NCI-H2196 (cell line): ENCODE measurements at regions not wholly inside any gene's neighbourhood (a gene's known extent, or its start where the extent isn't known, plus 50 kb on each side); places are given as distances from the start of the nearest gene placed in this dataset.
A peak's percentile ranks its signal among the peaks of the same experiment; 100 is the strongest.
"Not testable (repeated sequence)": the region's sequence is repeated elsewhere in the genome, so short reads cannot be mapped to it uniquely, and the experiment has no call there.

Experiments
- DNase-seq: peaks from one replicate; lab custom pipeline; 2025; ENCODE audit not compliant: unreplicated experiment; lab: John Stamatoyannopoulos, UW

DNA sequence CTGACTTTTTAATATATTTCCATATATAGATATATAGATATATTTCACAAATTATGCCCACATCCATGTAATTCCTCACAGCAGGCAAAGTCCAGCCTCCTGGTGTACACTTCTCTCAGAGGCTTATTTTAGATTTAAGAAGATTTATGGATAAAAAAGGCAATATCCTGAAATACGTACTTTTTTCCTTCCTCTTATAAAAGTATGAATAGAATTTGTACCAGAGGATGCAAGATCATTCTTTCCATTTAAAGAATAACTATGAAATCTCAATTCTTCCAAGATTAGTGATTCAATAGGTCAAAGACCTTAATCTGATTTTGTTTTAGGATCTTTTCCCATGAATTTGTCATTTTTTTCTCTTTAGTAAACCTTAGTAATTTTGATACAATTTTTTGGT, 597.9 kb upstream of the TBL1XR1 start:
- no peak for DNase-seq

DNA sequence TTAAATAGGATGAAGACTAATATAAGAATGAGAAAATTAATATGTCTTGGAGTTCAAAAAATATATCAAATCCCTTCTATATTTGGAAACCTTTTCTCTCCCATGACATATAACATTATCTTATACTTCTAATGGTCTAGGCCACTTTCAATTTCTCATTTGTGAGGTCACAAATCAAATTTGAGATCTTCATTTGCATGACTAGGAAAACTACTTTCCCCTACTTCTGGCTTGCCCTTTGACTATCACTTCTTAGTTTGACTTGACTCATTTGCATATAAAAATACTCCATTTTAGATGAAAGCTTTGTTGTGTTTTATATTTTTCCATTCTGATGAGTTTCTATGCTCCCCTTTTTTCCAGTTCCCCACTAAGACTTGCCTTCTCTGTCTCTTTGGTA, 598.6 kb upstream of the TBL1XR1 start:
- DNase-seq: no peak

DNA sequence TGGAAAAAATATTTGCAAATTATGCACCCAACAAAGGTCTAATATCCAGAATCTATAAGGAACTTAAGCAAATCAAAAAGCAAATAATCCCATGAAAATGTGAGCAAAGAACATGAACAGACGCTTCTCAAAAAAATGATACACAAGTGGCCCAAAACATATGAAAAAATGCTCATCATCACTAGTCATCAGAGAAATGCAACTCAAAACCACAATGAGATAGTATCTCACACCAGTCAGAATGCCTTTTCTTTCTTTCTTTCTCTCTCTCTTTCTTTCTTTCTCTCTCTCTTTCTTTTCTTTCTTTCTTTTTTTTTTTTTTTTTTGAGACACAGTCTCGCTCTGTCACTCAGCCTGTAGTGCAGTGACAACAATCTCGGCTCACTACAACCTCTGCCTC, 602.9 kb upstream of the TBL1XR1 start:
- not testable (repeated sequence) for DNase-seq

DNA sequence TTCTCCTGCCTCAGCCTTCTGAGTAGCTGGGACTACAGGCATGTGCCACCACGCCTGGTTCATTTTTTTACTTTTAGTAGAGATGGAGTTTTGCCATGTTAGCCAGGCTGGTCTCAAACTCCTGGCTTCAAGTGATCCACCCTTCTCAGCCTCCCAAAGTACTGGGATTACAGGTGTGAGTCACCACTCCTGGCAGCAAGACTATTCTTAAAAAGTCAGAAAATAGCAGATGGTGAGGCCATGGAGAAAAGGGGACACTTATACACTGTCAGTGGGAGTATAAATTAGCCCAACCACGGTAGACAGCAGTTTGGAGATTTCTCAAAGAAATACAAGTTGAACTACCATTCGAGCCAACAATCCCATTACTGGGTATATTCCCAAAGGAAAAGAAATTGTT, 603.3 kb upstream of the TBL1XR1 start:
- DNase-seq: no peak

DNA sequence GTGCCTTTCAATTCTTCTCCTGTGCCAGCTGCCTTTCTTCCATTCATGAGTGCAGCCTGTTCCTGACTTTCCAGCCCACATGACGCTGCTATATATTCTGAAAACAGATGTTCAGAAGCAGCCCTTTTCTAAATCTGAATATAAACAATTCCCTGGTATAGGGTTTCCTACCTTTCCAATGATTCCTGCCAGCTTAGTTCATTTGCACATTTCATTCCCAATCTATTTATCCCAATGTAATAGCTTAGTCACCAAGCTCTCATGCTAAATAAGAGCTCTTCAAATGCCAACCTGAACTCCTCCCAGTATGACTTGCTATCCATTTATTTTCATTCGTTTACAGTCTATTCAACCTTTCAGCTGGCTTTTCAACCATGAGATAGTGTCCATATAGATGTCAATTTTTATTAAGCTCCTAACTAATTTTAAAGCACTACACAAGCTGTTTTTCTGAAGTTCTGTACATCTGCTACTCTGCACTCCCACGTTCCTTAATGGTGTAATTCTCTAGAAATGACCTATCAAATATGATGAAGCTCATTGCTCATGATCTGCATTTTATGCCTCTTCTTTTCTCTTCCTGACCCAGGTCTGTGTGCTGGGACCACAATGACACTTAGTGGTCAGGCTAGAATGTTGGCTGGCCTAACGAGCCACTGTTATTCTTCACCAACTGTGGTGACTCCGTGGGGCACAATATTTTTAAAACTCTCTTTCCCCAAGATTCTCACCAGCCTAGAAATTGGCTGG, 605.0 kb upstream of the TBL1XR1 start:
- DNase-seq: peak; percentile 55

DNA sequence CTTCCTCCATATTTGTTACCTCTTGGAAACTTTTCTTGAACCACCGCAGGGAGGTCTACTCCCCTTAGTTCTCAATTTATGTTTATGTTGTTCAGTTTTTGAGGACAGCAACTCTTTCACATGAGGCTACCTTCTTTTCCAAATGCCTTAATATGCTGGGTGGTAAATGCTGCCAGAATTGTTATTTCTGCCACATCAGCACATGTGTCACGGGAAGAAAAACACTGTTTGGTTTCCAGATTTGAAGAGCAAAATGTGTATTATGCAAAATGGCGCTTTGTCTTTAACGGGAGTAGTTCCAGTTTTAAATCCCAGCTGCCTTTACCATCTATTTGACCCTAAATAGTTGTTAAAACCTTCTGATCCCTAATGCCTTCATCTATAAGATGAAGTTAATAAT, 606.2 kb upstream of the TBL1XR1 start:
- no peak for DNase-seq

DNA sequence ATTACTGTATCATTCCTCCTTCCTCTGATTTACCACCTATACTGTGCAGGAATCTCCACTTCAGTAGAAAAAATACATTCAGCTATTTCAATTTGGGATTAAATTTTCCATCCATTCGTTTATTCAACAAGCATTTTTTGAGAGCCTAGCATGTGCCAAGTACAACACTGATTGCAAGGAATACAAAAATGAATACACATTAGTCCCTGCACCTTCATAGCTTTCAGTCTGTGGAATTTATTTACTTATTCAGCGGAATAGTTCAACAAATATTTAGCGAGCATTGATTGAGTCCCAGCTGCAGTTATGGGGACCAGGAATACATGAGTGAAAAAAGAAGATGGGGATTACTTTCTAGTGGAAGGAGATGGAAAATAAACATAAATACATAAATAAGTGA, 606.8 kb upstream of the TBL1XR1 start:
- DNase-seq: no peak

DNA sequence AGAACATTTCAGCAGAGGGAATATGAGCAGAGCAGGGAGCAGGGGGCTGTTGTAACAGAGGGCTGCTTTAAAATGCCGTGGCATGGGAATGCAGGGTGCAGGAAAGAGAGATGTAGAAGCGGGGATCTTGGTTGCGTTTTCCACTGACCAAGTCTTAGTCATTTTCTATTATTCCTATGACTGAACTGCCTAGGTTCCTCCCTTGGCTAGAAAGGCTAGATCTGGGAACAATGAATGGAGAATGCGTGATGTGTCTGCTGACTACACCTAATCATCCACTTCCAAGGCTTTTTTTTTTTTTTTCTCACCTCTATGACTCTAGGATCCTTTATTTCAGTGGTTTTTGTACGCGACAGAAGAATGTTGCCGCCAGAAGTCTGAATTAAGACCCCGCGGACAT, 607.4 kb upstream of the TBL1XR1 start:
- DNase-seq: no peak

DNA sequence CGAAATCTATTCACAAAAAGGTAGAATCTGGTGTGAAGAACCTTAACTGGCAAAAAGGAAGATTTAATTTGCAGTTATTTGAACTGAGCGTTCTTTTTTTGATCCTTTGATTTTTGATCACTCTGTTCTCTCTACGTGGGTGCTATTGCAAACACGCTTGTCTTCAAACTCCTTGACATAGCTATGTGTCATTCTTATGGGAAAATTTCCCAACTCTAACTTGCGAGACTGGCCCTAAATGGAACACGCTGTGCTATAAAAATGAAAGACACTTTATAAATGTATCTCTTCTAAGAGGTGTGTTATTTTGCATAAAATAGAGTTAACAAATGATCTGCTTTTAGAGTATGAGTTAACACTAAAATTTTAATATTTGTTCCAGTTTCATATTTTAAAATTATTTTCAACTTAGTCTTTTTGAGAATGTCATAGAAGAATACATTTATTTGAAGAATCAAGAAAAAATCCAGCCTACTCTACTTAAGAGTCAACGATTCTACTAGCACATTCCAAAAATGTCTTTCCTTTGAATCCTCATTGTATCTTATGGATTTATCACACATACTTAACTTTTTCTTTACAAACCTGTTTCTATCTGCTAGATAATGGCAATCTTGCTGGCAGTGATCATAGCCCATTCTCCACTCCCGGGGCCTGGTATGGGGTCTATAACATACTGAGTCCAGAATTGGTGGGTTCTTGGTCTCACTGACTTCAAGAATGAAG, 610.0 kb upstream of the TBL1XR1 start:
- no peak for DNase-seq

DNA sequence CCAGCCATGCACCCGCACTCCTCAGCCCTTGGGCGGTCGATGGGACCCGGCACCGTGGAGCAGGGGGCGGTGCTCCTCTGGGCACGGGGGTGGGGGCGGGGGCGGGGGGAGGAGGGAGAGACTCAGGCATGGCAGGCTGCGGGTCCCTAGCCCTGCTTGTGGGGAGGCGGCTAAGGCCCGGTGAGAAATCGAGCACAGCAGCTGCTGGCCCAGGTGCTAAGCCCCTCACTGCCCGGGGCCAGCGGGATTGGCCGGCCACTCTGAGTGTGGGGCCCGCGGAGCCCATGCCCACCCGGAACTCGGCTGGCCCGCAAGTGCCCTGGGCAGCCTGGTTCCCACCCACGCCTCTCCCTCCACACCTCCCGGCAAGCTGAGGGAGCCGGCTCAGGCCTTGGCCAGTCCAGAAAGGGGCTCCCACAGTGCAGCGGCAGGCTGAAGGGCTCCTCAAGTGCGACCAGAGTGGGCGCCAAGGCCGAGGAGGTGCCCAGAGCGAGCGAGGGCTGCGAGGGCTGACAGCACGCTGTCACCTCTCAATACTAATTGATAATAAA, 611.7 kb upstream of the TBL1XR1 start:
- DNase-seq: not testable (repeated sequence)

DNA sequence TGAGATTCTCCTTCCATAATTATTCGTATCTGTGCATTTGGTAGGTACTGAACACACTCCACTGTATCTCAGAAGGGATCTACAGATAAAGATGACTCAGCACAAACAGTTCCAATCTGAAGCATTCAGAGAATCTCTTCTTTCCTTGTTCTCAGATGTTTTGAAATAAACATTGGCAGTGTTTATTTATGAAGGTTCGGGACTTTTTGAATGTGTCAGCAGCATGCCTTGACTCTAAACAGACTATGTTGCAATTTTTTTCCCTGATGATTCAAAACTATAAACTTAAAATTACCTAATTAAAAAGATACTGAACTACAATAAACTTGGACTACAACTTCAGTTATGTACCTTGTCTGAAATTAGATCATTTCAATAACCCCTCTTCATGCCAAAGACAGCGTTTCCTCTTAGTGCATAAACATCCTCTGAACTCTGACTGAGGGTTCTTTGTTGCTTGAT, 612.9 kb upstream of the TBL1XR1 start:
- DNase-seq: peak; percentile 27

DNA sequence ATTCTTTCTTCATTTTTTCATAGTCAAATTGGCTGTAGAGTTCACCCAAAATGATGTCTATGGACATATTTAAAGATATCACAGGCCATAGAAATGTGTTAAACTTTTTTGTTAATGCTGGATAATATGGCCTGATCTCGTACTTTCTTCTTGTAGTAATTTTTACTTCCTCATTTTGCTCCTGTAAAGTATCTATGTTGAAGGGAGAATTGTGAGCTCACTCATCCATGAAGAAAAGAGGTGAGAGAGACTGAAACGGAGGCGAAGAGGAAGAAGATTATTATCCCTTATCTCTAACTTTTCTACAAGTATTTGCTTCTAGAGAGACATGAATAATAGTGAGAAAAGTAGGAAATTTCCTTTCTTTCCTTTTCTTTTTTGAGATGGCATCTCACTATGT, 613.8 kb upstream of the TBL1XR1 start:
- no peak for DNase-seq

DNA sequence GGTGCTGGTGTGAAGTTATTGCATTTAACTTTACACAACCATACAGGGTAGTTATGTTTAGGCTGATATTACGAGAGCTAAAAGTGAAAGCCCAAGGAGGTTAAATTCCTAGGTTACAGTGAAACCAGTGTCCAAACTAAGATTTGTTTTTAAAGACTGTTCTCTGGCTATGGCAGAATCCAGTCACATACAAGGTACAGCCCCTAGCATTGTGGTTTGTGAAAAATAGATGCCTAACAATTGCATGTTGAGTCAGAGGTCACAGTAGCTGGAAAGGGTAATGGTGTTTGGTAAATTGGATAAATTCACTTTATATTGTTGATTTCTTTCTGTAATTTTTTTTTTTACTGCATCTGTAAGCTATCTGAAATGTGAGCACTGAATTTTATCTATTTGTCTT, 614.6 kb upstream of the TBL1XR1 start:
- DNase-seq: no peak

DNA sequence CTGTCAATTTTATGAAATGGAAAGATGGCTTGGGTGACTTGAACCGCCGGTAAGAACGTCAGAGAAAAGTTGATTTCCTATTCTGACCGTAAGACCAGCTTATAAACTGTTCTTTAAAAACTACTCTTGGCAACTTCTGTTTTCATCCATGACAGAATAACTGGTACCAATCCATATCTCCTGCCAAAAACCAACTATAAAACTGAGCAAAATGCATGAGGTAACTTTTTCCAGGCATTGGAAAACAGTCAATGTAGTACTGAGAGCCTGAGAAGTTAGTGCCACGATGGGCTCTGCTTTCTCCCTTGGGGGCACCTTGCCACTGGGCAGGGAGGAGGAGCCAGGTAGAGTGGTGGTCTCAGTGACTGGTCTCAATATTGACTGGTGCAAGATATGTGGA, 615.2 kb upstream of the TBL1XR1 start:
- no peak for DNase-seq

DNA sequence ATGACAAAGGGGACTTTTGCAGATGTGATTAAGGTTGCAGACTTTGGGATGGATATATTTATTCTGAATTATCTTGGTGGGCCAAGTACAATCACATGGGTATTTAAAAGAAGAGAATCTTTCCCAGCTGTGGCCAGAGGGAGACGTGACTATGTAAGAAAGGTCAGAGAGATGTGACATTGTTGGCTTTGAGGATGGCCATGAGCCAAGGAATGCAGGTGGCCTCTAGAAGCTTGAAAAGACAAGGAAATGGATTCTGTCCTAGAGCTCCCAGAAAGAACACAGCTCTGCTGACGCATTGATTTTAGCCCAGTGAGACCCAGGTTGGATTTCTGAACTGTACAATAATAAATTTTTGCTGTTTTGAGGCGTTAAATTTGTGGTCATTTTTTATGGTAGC, 616.0 kb upstream of the TBL1XR1 start:
- peak; percentile 76 for DNase-seq

DNA sequence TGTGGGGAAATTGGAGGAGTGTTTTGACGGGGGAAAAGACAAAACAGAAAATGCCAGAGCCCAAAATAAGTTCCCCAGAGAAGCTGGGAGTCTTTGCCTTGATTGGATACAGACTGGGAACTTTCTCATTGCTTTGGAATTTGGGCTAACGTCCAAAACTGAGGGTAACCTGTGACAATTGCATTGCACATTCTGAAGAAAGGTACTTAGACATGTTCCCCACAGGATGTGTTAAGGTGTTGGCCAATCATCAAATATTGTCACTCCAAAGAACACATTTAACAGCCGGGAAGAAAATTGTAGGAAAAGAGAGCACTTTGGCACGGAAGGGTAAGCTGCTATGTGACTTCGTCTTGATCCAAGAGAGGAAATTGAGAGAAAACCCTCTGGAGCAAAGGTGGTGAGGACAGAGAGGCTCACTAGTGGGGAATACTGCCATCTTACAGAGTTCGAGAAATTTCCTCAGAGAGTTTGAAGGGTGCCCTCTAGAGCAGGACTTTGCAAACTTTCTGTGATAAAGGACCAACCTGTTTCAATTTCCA, 619.5 kb upstream of the TBL1XR1 start:
- peak; percentile 35 for DNase-seq

DNA sequence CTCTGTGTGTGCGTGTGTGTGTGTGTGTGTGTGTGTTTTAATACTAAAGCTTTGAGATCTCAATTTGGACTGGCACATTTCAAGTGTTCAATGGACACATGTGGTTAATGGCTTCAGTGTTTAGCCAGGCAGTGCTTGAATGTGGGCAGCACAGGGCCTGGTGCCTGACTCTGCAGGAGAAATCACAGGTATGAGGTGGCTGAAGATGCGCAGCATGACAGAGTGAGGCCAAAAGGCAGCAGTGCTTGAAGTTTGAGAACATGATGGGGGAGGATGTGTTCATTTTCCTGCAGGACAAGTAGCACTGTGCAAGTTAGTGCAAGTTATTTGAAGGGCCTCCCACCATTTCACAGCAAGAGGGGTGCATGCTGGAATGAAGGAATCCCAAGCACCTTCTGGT, 620.5 kb upstream of the TBL1XR1 start:
- no peak for DNase-seq

DNA sequence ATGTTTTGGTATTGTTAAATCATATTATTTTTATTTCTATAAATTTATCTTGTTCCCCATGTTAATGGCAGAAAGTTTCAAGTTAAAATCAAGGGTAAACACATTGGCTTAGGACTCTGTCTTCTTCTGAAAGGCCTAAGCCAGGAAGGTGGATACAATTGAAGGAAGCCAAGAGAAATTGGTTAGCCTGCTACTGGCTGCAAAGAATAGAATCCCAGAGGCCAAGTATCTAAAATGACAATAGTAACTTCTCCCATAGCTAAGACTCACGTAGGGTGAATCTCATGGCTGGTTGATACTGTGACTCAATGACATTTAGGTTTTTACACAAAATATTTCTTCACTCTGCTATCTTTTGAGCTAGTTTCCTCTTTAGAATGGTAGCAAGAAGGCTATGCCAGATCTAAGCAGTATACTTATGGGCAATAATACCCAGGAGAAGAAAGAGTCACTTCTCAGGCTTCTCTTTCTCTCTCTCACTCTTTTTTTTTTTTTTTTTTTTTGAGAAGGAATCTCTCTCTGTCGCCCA, 621.5 kb upstream of the TBL1XR1 start:
- DNase-seq: no peak

DNA sequence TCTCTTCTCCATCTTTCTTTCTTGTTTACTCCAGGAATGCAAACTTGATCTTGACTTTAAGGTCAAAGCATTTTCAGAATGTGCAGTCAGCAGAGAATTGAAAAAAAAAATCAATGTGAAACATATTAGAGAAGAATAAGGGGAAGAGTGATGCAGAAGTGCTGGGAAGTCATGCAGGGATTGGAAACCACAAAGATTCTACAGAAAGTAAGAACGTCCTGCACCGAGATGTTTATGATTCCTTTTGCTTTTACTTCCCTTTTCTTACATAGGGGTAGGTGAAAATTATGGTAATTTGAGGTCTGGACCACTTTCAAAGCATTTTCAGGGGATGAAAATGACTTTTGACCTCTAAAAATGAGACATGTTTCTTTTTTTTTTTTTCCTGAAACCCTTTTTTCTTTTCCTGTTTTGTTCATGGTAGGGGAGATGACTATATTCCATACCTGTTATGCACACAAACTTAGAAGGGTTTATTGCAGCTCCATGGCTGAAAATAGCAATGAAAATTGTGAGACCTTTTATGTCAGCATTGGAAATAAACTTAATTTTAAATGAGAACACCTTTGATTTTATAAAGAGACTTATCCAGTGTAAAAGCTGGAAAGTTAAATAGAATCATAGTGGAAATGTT, 623.5 kb upstream of the TBL1XR1 start:
- DNase-seq: no peak

DNA sequence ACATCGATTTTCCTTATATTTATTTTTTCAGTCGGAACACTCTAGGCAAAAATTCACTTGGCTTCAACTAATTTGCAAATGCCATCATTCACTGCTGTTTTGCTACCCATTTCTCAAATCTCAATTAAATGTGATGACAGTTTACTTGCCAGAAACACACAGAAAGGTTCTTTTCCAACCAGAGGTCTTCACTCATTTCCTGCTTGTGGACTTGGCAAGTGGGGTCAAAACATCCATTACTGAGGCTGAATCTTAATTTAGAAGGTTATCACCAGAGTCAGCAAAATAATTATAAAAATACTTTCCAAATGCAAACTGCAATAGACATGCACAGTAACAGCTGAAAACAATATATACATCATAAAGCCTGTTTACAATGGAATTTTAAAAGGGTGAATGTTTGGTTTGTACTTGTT, 625.4 kb upstream of the TBL1XR1 start:
- DNase-seq: no peak

DNA sequence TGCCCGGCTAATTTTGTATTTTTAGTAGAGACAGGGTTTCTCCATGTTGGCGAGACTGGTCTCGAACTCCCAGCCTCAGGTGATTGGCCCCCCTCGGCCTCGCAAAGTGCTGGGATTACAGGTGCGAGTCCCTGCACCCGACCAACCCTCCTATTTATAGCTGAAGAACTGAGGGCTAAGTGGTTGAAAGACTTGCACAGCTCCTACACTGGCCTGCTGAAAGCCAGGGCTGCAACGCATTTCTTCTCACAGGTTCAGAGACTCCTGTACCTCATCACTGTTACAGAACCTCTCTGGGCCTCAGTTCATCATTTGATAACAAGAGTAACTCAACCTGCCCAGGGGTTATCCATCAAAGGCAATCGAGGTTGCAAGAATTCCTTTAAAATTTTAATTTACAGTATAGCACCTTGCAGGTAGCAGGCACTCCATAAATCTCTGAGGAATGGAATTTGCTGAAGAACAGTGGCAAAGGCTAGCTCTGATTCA, 626.5 kb upstream of the TBL1XR1 start:
- DNase-seq: no peak
